Heart right ventricle (tissue), 16 donors: ENCODE measurements at regions not wholly inside any gene's neighbourhood (a gene's known extent, or its start where the extent isn't known, plus 50 kb on each side); places are given as distances from the start of the nearest gene placed in this dataset.

Experiments used
- ATAC-seq, 8 donors: fragments of 200-7000 bp; cut with Tn5 transposase; one replicate each; pipeline ENCODE4 v1.9.1; 2020; ENCODE audit warnings: mild to moderate bottlenecking in 8 of 8, moderate library complexity in 8 of 8, moderate number of reproducible peaks in 1 of 8
- DNase-seq, 2 donors: peaks; one replicate each; pipeline ENCODE4 v3.0.0-alpha.2; 2020
- H3K27ac ChIP-seq, 10 donors: fragments of 200-600 bp; sonication (generic) in 2 of 10; one replicate each; pipeline versions ENCODE4 v1.5.0 to v1.8.0; 2020 to 2022; ENCODE audit warnings: mild to moderate bottlenecking in 3 of 10
- H3K27me3 ChIP-seq, 7 donors: fragments of 200-600 bp; one replicate each; pipeline ENCODE4 v1.8.0; 2021 to 2022; ENCODE audit warnings: mild to moderate bottlenecking in 2 of 7
- H3K36me3 ChIP-seq, 9 donors: fragments of 200-600 bp; sonication (generic) in 1 of 9; one replicate each; pipeline versions ENCODE4 v1.5.0 to v1.8.0; 2020 to 2022; ENCODE audit warnings: mild to moderate bottlenecking in 2 of 9
- H3K4me1 ChIP-seq, 9 donors: fragments of 200-600 bp; sonication (generic) in 1 of 9; one replicate each; pipeline versions ENCODE4 v1.5.0 to v1.8.0; 2020 to 2022; ENCODE audit warnings: mild to moderate bottlenecking in 4 of 9
- H3K4me3 ChIP-seq, 10 donors: fragments of 200-600 bp; sonication (generic) in 2 of 10; one replicate each; pipeline versions ENCODE4 v1.5.0 to v1.8.0; 2020 to 2022; ENCODE audit warnings: mild to moderate bottlenecking in 7 of 10, moderate library complexity in 2 of 10
- H3K9me3 ChIP-seq, 11 donors: fragments of 200-600 bp in 10 of 11; sonication (generic) in 2 of 11; one replicate each; pipeline versions ENCODE4 v1.5.0 to v1.8.0; 2013 to 2022; ENCODE audit warnings: mild to moderate bottlenecking in 2 of 11, control low read depth in 1 of 11, moderate library complexity in 1 of 11
- CTCF ChIP-seq, 9 donors: fragments of 200-600 bp; sonication (generic) in 2 of 9; IDR thresholded peaks; one replicate each; pipeline versions ENCODE4 v1.5.0 to v1.8.0; 2021 to 2022; ENCODE audit warnings: antibody characterized with exemption in 9 of 9, mild to moderate bottlenecking in 5 of 9, moderate library complexity in 1 of 9
- WGBS, 2 donors: extraction: QIAGEN DNeasy Blood & Tissue Kit; methylation state at CpG; one replicate each; pipeline ENCODE4 v1.1.7; 2013; ENCODE audit warnings: inconsistent platforms in 1 of 2; 5-methylcytosine and 5-hydroxymethylcytosine counted together
- intact Hi-C, 10 donors: fragments of 100-400 bp; cut with DNase I; formaldehyde crosslinking; loops; one replicate each; pipeline versions ENCODE4 v1.11.1 to v1.14.2; 2022
- donor health status: Arrhythmogenic right ventricular cardiomyopathy.
- donor health status: ischemic (EF 13 %, LVEDD 7.1; RV severe dilation, severe dysfunction).
- donor health status: healthy with polysubstance abuse.
- donor health status: DM: no; HTN: yes; CAD: no.
- donor health status: DM: no; HTN: no; CAD: no.
- donor health status: ischemic (EF 25% LVEDD 6.9; RV normal size, moderate dysfunction).
- donor health status: ischemic (EF 25% LVEDD 5.7; RV mildly dilated, moderate dysfunction).
- donor health status: healthy.
- donor health status: DM: yes; HTN: yes; CAD: no.
- donor health status: Ischemic cardiomyopathy.
- donor health status: ischemic (EF 35%, LVEDD 5.7; RV mildly dilated, moderate dysfunction).
- donor health status: nonischemic (EF 11% LVEDD 7.7; RV severe dilation, severe dysfunction).
- donor health status: DM: yes; HTN: yes; CAD: no.
- donor health status: PGD.
- donor health status: ischemic (EF 29% LVEDD 5.4; RV normal size, mild dysfunction).
- donor health status: nonischemic (EF 23%, LVEDD 6.1; RV moderate dilation, normal function).

GRCh38 chr15:96622714-96623113 is 292.2 kb downstream of the NR2F2 start:
- H3K4me3 ChIP-seq = no peak overlapping the region
- H3K27me3 ChIP-seq = peaks cover 0 to 4% (median 0%) of the 10 kb centered on the region in 7 donors
- H3K9me3 ChIP-seq = no peaks in the 10 kb centered on the region
- WGBS, 2 donors = 85 to 88% methylated on average over 6 of the region's 6 CpGs
- intact Hi-C loops = no loop called here
- no peaks in the 10 kb centered on the region for H3K36me3 ChIP-seq
- peaks cover 0 to 14% (median 12%) of the 10 kb centered on the region in 9 donors for H3K4me1 ChIP-seq
- H3K27ac ChIP-seq = no peak overlapping the region
- ATAC-seq (no peak), DNase-seq (no peak)
- TF ChIP-seq CTCF (IDR thresholded peaks at IDR 0.05) = no peak

GRCh38 chr15:96625256-96625655 is 294.8 kb downstream of the NR2F2 start:
- H3K27me3 ChIP-seq = peaks cover 0 to 3% (median 0%) of the 10 kb centered on the region in 7 donors
- intact Hi-C loops = no loop called here
- no peaks in the 10 kb centered on the region for H3K36me3 ChIP-seq
- no peak overlapping the region for H3K27ac ChIP-seq
- 78 to 82% methylated on average over 4 of the region's 4 CpGs for WGBS, 2 donors
- H3K4me3 ChIP-seq = no peak overlapping the region
- no peak for DNase-seq
- no peak for TF ChIP-seq CTCF (IDR thresholded peaks at IDR 0.05)
- ATAC-seq = no peak
- H3K9me3 ChIP-seq = no peaks in the 10 kb centered on the region
- peaks cover 0 to 36% (median 22%) of the 10 kb centered on the region in 9 donors for H3K4me1 ChIP-seq

- H3K9me3 ChIP-seq = no peaks in the 10 kb centered on the region
- ATAC-seq = peak in 7 of 8 donors; percentile 53 to 81 (median 73)
- DNase-seq = peak; percentile 27 to 54
- H3K36me3 ChIP-seq = no peaks in the 10 kb centered on the region
- no peaks in the 10 kb centered on the region for H3K27me3 ChIP-seq
- 13 to 17% methylated on average over 13 of the region's 13 CpGs for WGBS, 2 donors
- H3K4me1 ChIP-seq = peaks cover 0 to 36% (median 22%) of the 10 kb centered on the region in 9 donors
- intact Hi-C loops = no loop called here
- peak overlapping the region in 4 of 10 donors; percentile 1 to 21 (median 4) for H3K4me3 ChIP-seq
- TF ChIP-seq CTCF (IDR thresholded peaks at IDR 0.05) = no peak
- peak overlapping the region in 4 of 10 donors; percentile 5 to 42 (median 18) for H3K27ac ChIP-seq
These were observed 296.6 kb downstream of the NR2F2 start for GRCh38 chr15:96627031-96627568.

GRCh38 chr15:96629511-96629910 is 299.0 kb downstream of the NR2F2 start:
- peaks cover 0 to 36% (median 22%) of the 10 kb centered on the region in 9 donors for H3K4me1 ChIP-seq
- DNase-seq (peak; percentile 27 to 28), ATAC-seq (peak; percentile 62 to 92 (median 83))
- H3K27me3 ChIP-seq = no peaks in the 10 kb centered on the region
- peak overlapping the region in 1 of 10 donors; percentile 6 for H3K27ac ChIP-seq
- H3K36me3 ChIP-seq = no peaks in the 10 kb centered on the region
- intact Hi-C loops = no loop called here
- 14 to 15% methylated on average over 4 of the region's 4 CpGs for WGBS, 2 donors
- no peak for TF ChIP-seq CTCF (IDR thresholded peaks at IDR 0.05)
- no peaks in the 10 kb centered on the region for H3K9me3 ChIP-seq
- H3K4me3 ChIP-seq = no peak overlapping the region
